ENCODE measurements at regions not wholly inside any gene's neighbourhood (a gene's known extent, or its start where the extent isn't known, plus 50 kb on each side); places are given as distances from the start of the nearest gene placed in this dataset.

DNA sequence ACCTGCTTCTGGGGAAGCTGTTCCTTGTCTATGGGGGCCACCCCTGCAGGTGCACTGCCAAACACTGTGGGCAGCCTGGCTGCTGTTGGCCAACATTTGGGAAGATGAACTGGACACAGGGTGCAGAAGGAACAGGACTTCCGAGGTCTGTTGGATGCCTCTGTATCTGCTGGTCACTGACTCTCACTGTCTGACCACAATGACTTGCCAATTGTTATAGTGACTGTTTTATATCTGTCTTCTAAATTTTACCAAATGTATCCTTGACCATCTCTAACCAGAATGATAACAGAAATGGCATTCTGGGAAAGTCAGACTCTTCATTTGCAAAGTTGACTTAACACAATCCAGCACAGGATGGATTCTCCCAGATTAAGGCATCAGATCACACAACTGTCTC, 214.0 kb upstream of the PRSS58 start:
- TF ChIP-seq POLR2AphosphoS5 (IDR thresholded peaks at IDR 0.05) (no peak), POLR2A (IDR thresholded peaks at IDR 0.05) (no peak)
